ENCODE measurements at regions not wholly inside any gene's neighbourhood (a gene's known extent, or its start where the extent isn't known, plus 50 kb on each side); places are given as distances from the start of the nearest gene placed in this dataset.
A peak's percentile ranks its signal among the peaks of the same experiment; 100 is the strongest.
"Not testable (repeated sequence)": the region's sequence is repeated elsewhere in the genome, so short reads cannot be mapped to it uniquely, and the experiment has no call there.

- H3K9me3 ChIP-seq (replicated peaks in 1 of 2; ENCODE audit: control insufficient read depth in 2 of 2, insufficient read depth in 1 of 2, low read depth in 1 of 2, low read length in 2 of 2), result peaks cover 4 to 11% of the 10 kb centered on the region in 2 donors
- not testable (repeated sequence) for H3K4ac ChIP-seq (ENCODE audit: low read length); H4K8ac ChIP-seq (ENCODE audit: low read depth, low read length); H2BK15ac ChIP-seq (ENCODE audit: low read length); H2AFZ ChIP-seq (ENCODE audit: low read length); DNase-seq (ENCODE audit: low spot score); H3K14ac ChIP-seq (ENCODE audit: low read length); H3K36me3 ChIP-seq (replicated peaks in 1 of 2; ENCODE audit: control insufficient read depth in 2 of 2, insufficient read depth in 2 of 2, low read length in 2 of 2); H2BK12ac ChIP-seq (ENCODE audit: low read length); H2BK120ac ChIP-seq (ENCODE audit: low read depth, low read length); H3K4me3 ChIP-seq (ENCODE audit: low read length in 2 of 2); H3K27me3 ChIP-seq (ENCODE audit: control insufficient read depth in 3 of 3, insufficient read depth in 3 of 3, low read depth in 1 of 3, low read length in 3 of 3); H2BK5ac ChIP-seq (ENCODE audit: low read length); H3K79me1 ChIP-seq (ENCODE audit: low read depth, low read length); H4K91ac ChIP-seq (ENCODE audit: low read depth, low read length, poor library complexity); H3K4me1 ChIP-seq (ENCODE audit: control insufficient read depth in 2 of 2, insufficient read depth in 1 of 2, low read depth in 1 of 2, low read length in 2 of 2); H3K4me2 ChIP-seq (ENCODE audit: insufficient read depth, low read length, poor library complexity, severe bottlenecking); H3K18ac ChIP-seq (ENCODE audit: low read length); H3K27ac ChIP-seq (replicated peaks; ENCODE audit: low read length); H3K9ac ChIP-seq (ENCODE audit: low read depth, low read length, poor library complexity); H2AK5ac ChIP-seq (ENCODE audit: low read depth, low read length); H3K23ac ChIP-seq (ENCODE audit: low read depth, low read length, poor library complexity)
- whole genome bisulfite sequencing, 2 donors (ENCODE audit: extremely low coverage in 2 of 2, insufficient read length in 2 of 2, insufficient replicate concordance in 1 of 2), result no CpG with 5 or more reads among the region's 2 CpGs
Measured at GRCh38 chr9:68593760-68594159, 53.1 kb upstream of the TMEM252 start.

- Histone ChIP-seq H3K9me3 (replicated peaks in 1 of 2; ENCODE audit: control insufficient read depth in 2 of 2, insufficient read depth in 1 of 2, low read depth in 1 of 2, low read length in 2 of 2) (peaks cover 4 to 11% of the 10 kb centered on the region in 2 donors), H3K4ac (ENCODE audit: low read length) (no peak overlapping the region), H3K27ac (replicated peaks; ENCODE audit: low read length) (no peak overlapping the region), H3K4me1 (ENCODE audit: control insufficient read depth in 2 of 2, insufficient read depth in 1 of 2, low read depth in 1 of 2, low read length in 2 of 2) (peaks cover 5 to 6% of the 10 kb centered on the region in 2 donors), H2BK12ac (ENCODE audit: low read length) (no peak overlapping the region), H3K79me1 (ENCODE audit: low read depth, low read length) (no peaks in the 10 kb centered on the region), H2BK15ac (ENCODE audit: low read length) (no peak overlapping the region), H3K4me2 (ENCODE audit: insufficient read depth, low read length, poor library complexity, severe bottlenecking) (no peak overlapping the region), H2BK120ac (ENCODE audit: low read depth, low read length) (no peak overlapping the region), H3K9ac (ENCODE audit: low read depth, low read length, poor library complexity) (peak overlapping the region; percentile 44), H2BK5ac (ENCODE audit: low read length) (no peak overlapping the region), H3K27me3 (ENCODE audit: control insufficient read depth in 3 of 3, insufficient read depth in 3 of 3, low read depth in 1 of 3, low read length in 3 of 3) (no peaks in the 10 kb centered on the region), H3K18ac (ENCODE audit: low read length) (peak overlapping the region; percentile 76), H4K8ac (ENCODE audit: low read depth, low read length) (no peak overlapping the region), H4K91ac (ENCODE audit: low read depth, low read length, poor library complexity) (no peak overlapping the region), H3K14ac (ENCODE audit: low read length) (peak overlapping the region; percentile 94), H3K4me3 (ENCODE audit: low read length in 2 of 2) (no peak overlapping the region), H3K36me3 (replicated peaks in 1 of 2; ENCODE audit: control insufficient read depth in 2 of 2, insufficient read depth in 2 of 2, low read length in 2 of 2) (no peaks in the 10 kb centered on the region), H3K23ac (ENCODE audit: low read depth, low read length, poor library complexity) (no peak overlapping the region), H2AFZ (ENCODE audit: low read length) (peak overlapping the region; percentile 34), H2AK5ac (ENCODE audit: low read depth, low read length) (peak overlapping the region; percentile 10)
- WGBS, 2 donors (ENCODE audit: extremely low coverage in 2 of 2, insufficient read length in 2 of 2, insufficient replicate concordance in 1 of 2), result no CpG with 5 or more reads among the region's 3 CpGs
- no peak for DNase-seq (ENCODE audit: low spot score)
Measured at GRCh38 chr9:68595868-68596267, 55.2 kb upstream of the TMEM252 start.

GRCh38 chr9:68597362-68597997 is 56.8 kb upstream of the TMEM252 start:
- Histone ChIP-seq H2BK12ac (ENCODE audit: low read length) (no peak overlapping the region), H2AFZ (ENCODE audit: low read length) (no peak overlapping the region), H3K14ac (ENCODE audit: low read length) (no peak overlapping the region), H3K4ac (ENCODE audit: low read length) (no peak overlapping the region), H3K36me3 (replicated peaks in 1 of 2; ENCODE audit: control insufficient read depth in 2 of 2, insufficient read depth in 2 of 2, low read length in 2 of 2) (no peaks in the 10 kb centered on the region), H3K27me3 (ENCODE audit: control insufficient read depth in 3 of 3, insufficient read depth in 3 of 3, low read depth in 1 of 3, low read length in 3 of 3) (no peaks in the 10 kb centered on the region), H2BK120ac (ENCODE audit: low read depth, low read length) (no peak overlapping the region), H2BK5ac (ENCODE audit: low read length) (no peak overlapping the region), H3K9me3 (replicated peaks in 1 of 2; ENCODE audit: control insufficient read depth in 2 of 2, insufficient read depth in 1 of 2, low read depth in 1 of 2, low read length in 2 of 2) (peaks cover 4 to 11% of the 10 kb centered on the region in 2 donors), H4K8ac (ENCODE audit: low read depth, low read length) (no peak overlapping the region), H3K9ac (ENCODE audit: low read depth, low read length, poor library complexity) (no peak overlapping the region), H3K4me2 (ENCODE audit: insufficient read depth, low read length, poor library complexity, severe bottlenecking) (no peak overlapping the region), H3K23ac (ENCODE audit: low read depth, low read length, poor library complexity) (no peak overlapping the region), H3K18ac (ENCODE audit: low read length) (no peak overlapping the region), H3K4me1 (ENCODE audit: control insufficient read depth in 2 of 2, insufficient read depth in 1 of 2, low read depth in 1 of 2, low read length in 2 of 2) (peaks cover 5 to 6% of the 10 kb centered on the region in 2 donors), H3K79me1 (ENCODE audit: low read depth, low read length) (no peaks in the 10 kb centered on the region), H3K4me3 (ENCODE audit: low read length in 2 of 2) (no peak overlapping the region), H4K91ac (ENCODE audit: low read depth, low read length, poor library complexity) (no peak overlapping the region), H3K27ac (replicated peaks; ENCODE audit: low read length) (no peak overlapping the region), H2BK15ac (ENCODE audit: low read length) (no peak overlapping the region), H2AK5ac (ENCODE audit: low read depth, low read length) (no peak overlapping the region)
- no CpG with 5 or more reads among the region's 1 CpG for WGBS, 2 donors (ENCODE audit: extremely low coverage in 2 of 2, insufficient read length in 2 of 2, insufficient replicate concordance in 1 of 2)
- DNase-seq (ENCODE audit: low spot score), result no peak

- Histone ChIP-seq H3K4ac (ENCODE audit: low read length) (no peak overlapping the region), H3K4me2 (ENCODE audit: insufficient read depth, low read length, poor library complexity, severe bottlenecking) (no peak overlapping the region), H3K4me1 (ENCODE audit: control insufficient read depth in 2 of 2, insufficient read depth in 1 of 2, low read depth in 1 of 2, low read length in 2 of 2) (peaks cover 5 to 6% of the 10 kb centered on the region in 2 donors), H3K18ac (ENCODE audit: low read length) (no peak overlapping the region), H3K14ac (ENCODE audit: low read length) (no peak overlapping the region), H3K27ac (replicated peaks; ENCODE audit: low read length) (no peak overlapping the region), H4K91ac (ENCODE audit: low read depth, low read length, poor library complexity) (no peak overlapping the region), H3K4me3 (ENCODE audit: low read length in 2 of 2) (no peak overlapping the region), H3K36me3 (replicated peaks in 1 of 2; ENCODE audit: control insufficient read depth in 2 of 2, insufficient read depth in 2 of 2, low read length in 2 of 2) (no peaks in the 10 kb centered on the region), H2BK15ac (ENCODE audit: low read length) (no peak overlapping the region), H3K79me1 (ENCODE audit: low read depth, low read length) (no peaks in the 10 kb centered on the region), H2BK12ac (ENCODE audit: low read length) (no peak overlapping the region), H2BK120ac (ENCODE audit: low read depth, low read length) (no peak overlapping the region), H3K9me3 (replicated peaks in 1 of 2; ENCODE audit: control insufficient read depth in 2 of 2, insufficient read depth in 1 of 2, low read depth in 1 of 2, low read length in 2 of 2) (peaks cover 4 to 8% of the 10 kb centered on the region in 2 donors), H4K8ac (ENCODE audit: low read depth, low read length) (no peak overlapping the region), H3K27me3 (ENCODE audit: control insufficient read depth in 3 of 3, insufficient read depth in 3 of 3, low read depth in 1 of 3, low read length in 3 of 3) (no peaks in the 10 kb centered on the region), H2AK5ac (ENCODE audit: low read depth, low read length) (no peak overlapping the region), H3K9ac (ENCODE audit: low read depth, low read length, poor library complexity) (no peak overlapping the region), H3K23ac (ENCODE audit: low read depth, low read length, poor library complexity) (no peak overlapping the region), H2AFZ (ENCODE audit: low read length) (no peak overlapping the region), H2BK5ac (ENCODE audit: low read length) (no peak overlapping the region)
- WGBS, 2 donors (ENCODE audit: extremely low coverage in 2 of 2, insufficient read length in 2 of 2, insufficient replicate concordance in 1 of 2), result no CpG with 5 or more reads among the region's 2 CpGs
- no peak for DNase-seq (ENCODE audit: low spot score)
Measured at GRCh38 chr9:68599826-68600225, 59.1 kb upstream of the TMEM252 start.
